H9 (cell line): ENCODE measurements at regions not wholly inside any gene's neighbourhood (a gene's known extent, or its start where the extent isn't known, plus 50 kb on each side); places are given as distances from the start of the nearest gene placed in this dataset.

Experiments
- DNase-seq: peaks from one replicate; pipeline ENCODE4 v3.0.0-alpha.2; 2017
- H2AFZ ChIP-seq: one replicate; pipeline ENCODE4 v1.6.1; 2013; ENCODE audit warnings: mild to moderate bottlenecking, low read length, control low read depth, moderate library complexity
- H2AK5ac ChIP-seq: 2 replicates; pipeline ENCODE4 v1.6.1; 2013; ENCODE audit warnings: low read length, control low read depth, mixed read lengths; ENCODE audit not compliant: insufficient read length
- H2BK120ac ChIP-seq: one replicate; pipeline ENCODE4 v1.6.1; 2013; ENCODE audit warnings: low read depth, mild to moderate bottlenecking, low read length, control low read depth, inconsistent platforms; ENCODE audit not compliant: poor library complexity, severe bottlenecking
- H2BK12ac ChIP-seq: 2 replicates; pipeline ENCODE4 v1.6.1; 2013; ENCODE audit warnings: low read length, control low read depth, mixed read lengths, low read depth; ENCODE audit not compliant: insufficient read length
- H2BK15ac ChIP-seq: 2 replicates; pipeline ENCODE4 v1.6.1; 2013; ENCODE audit warnings: low read depth, low read length, control low read depth
- H2BK20ac ChIP-seq: one replicate; pipeline ENCODE4 v1.6.1; 2013; ENCODE audit warnings: low read depth, mild to moderate bottlenecking, low read length, control low read depth, inconsistent platforms; ENCODE audit not compliant: poor library complexity, severe bottlenecking
- H2BK5ac ChIP-seq: 2 replicates; pipeline ENCODE4 v1.6.1; 2013; ENCODE audit warnings: low read length, control low read depth, mixed read lengths; ENCODE audit not compliant: insufficient read length
- H3K14ac ChIP-seq: 2 replicates; pipeline ENCODE4 v1.6.1; 2013; ENCODE audit warnings: low read length, control low read depth; ENCODE audit not compliant: insufficient read depth
- H3K18ac ChIP-seq: 2 replicates; pipeline ENCODE4 v1.6.1; 2013; ENCODE audit warnings: low read depth, mild to moderate bottlenecking, mixed read lengths, low read length, control low read depth; ENCODE audit not compliant: insufficient read length
- H3K23ac ChIP-seq: 2 replicates; pipeline ENCODE4 v1.6.1; 2013; ENCODE audit warnings: low read length, control low read depth, mixed read lengths, low read depth; ENCODE audit not compliant: insufficient read length
- H3K23me2 ChIP-seq: 2 replicates; pipeline ENCODE4 v1.6.1; 2013; ENCODE audit warnings: low read depth, mild to moderate bottlenecking, mixed read lengths, low read length, control low read depth; ENCODE audit not compliant: insufficient read length, poor library complexity, severe bottlenecking
- H3K27ac ChIP-seq: 2 replicates; pipeline ENCODE4 v1.5.1; 2013; ENCODE audit warnings: low read length, control low read depth, mixed read lengths, low read depth; ENCODE audit not compliant: insufficient read length
- H3K27me3 ChIP-seq: 2 replicates; pipeline ENCODE4 v1.6.1; 2013; ENCODE audit warnings: low read length, control low read depth, inconsistent platforms; ENCODE audit not compliant: insufficient read depth
- H3K4ac ChIP-seq: 2 replicates; pipeline ENCODE4 v1.6.1; 2013; ENCODE audit warnings: low read depth, mild to moderate bottlenecking, control low read depth, inconsistent platforms, low read length, moderate library complexity
- H3K4me1 ChIP-seq: 2 replicates; pipeline ENCODE4 v1.6.1; 2013; ENCODE audit warnings: low read length, control low read depth, inconsistent platforms; ENCODE audit not compliant: insufficient read depth
- H3K4me2 ChIP-seq: 2 replicates; pipeline ENCODE4 v1.6.1; 2013; ENCODE audit warnings: low read length, control low read depth, mixed read lengths; ENCODE audit not compliant: insufficient read length, insufficient read depth
- H3K56ac ChIP-seq: 2 replicates; pipeline ENCODE4 v1.6.1; 2013; ENCODE audit warnings: low read depth, mild to moderate bottlenecking, mixed read lengths, low read length, control low read depth; ENCODE audit not compliant: insufficient read length
- H3K79me1 ChIP-seq: 2 replicates; pipeline ENCODE4 v1.6.1; 2013; ENCODE audit warnings: low read depth, mild to moderate bottlenecking, moderate library complexity, low read length, control low read depth, inconsistent platforms; ENCODE audit not compliant: insufficient read depth, poor library complexity, severe bottlenecking
- H3K79me2 ChIP-seq: 2 replicates; pipeline ENCODE4 v1.6.1; 2013; ENCODE audit warnings: low read length, control low read depth, inconsistent platforms; ENCODE audit not compliant: insufficient read depth
- H3K9ac ChIP-seq: 2 replicates; pipeline ENCODE4 v1.6.1; 2013; ENCODE audit warnings: low read length, control low read depth, mixed read lengths; ENCODE audit not compliant: insufficient read length; ENCODE audit errors: extremely low read depth
- H3K9me3 ChIP-seq: one replicate; pipeline ENCODE4 v1.6.1; 2013; ENCODE audit warnings: low read depth, low read length, inconsistent platforms; ENCODE audit not compliant: control insufficient read depth
- H3T11ph ChIP-seq: one replicate; pipeline ENCODE4 v1.6.1; 2013; ENCODE audit warnings: mild to moderate bottlenecking, low read length, control low read depth, inconsistent platforms
- H4K20me1 ChIP-seq: one replicate; pipeline ENCODE4 v1.6.1; 2013; ENCODE audit not compliant: control insufficient read depth, insufficient read length, insufficient read depth
- H4K5ac ChIP-seq: 2 replicates; pipeline ENCODE4 v1.6.1; 2013; ENCODE audit warnings: low read depth, mild to moderate bottlenecking, mixed read lengths, low read length, control low read depth; ENCODE audit not compliant: insufficient read length
- H4K8ac ChIP-seq: replicated peaks from 2 replicates; pipeline ENCODE4 v1.6.1; 2013; ENCODE audit warnings: low read length, control low read depth, mixed read lengths, low read depth; ENCODE audit not compliant: insufficient read length
- H4K91ac ChIP-seq: 2 replicates; pipeline ENCODE4 v1.6.1; 2013; ENCODE audit warnings: low read depth, mild to moderate bottlenecking, moderate library complexity, mixed read lengths, low read length, control low read depth; ENCODE audit not compliant: insufficient read length
- H3K27ac Mint-ChIP-seq, 3 experiments: 2 replicates in 2 of 3; 3 replicates in 1 of 3; pipeline ENCODE4 v1.8.0; 2020 to 2021; ENCODE audit warnings: mixed read lengths in 3 of 3, mild to moderate bottlenecking in 1 of 3, moderate library complexity in 1 of 3
- H3K27me3 Mint-ChIP-seq: 2 replicates; pipeline ENCODE4 v1.8.0; 2021; ENCODE audit warnings: low read depth, mild to moderate bottlenecking, moderate library complexity, mixed read lengths
- H3K36me3 Mint-ChIP-seq, 3 experiments: 2 replicates in 2 of 3; 3 replicates in 1 of 3; pipeline ENCODE4 v1.8.0; 2020 to 2021; ENCODE audit warnings: low read depth in 3 of 3, mixed read lengths in 3 of 3; ENCODE audit not compliant: insufficient read depth in 1 of 3
- H3K4me1 Mint-ChIP-seq, 2 experiments: 2 replicates each; pipeline ENCODE4 v1.8.0; 2020; ENCODE audit warnings: mixed read lengths in 2 of 2
- H3K4me3 Mint-ChIP-seq, 2 experiments: 2 replicates in 1 of 2; 3 replicates in 1 of 2; pipeline ENCODE4 v1.8.0; 2020 to 2021; ENCODE audit warnings: mild to moderate bottlenecking in 2 of 2, mixed read lengths in 2 of 2, moderate library complexity in 1 of 2
- H3K9me3 Mint-ChIP-seq, 2 experiments: 2 replicates in 1 of 2; 3 replicates in 1 of 2; pipeline ENCODE4 v1.8.0; 2020; ENCODE audit warnings: mild to moderate bottlenecking in 2 of 2, mixed read lengths in 2 of 2, moderate library complexity in 1 of 2
- TF ChIP-seq, protein P1 (sequence below): fragments of 200-600 bp; sonication (generic); conservative IDR thresholded peaks from 3 replicates; pipeline ENCODE4 v1.8.0; 2021; ENCODE audit warnings: antibody characterized with exemption, mild to moderate bottlenecking

DNA sequence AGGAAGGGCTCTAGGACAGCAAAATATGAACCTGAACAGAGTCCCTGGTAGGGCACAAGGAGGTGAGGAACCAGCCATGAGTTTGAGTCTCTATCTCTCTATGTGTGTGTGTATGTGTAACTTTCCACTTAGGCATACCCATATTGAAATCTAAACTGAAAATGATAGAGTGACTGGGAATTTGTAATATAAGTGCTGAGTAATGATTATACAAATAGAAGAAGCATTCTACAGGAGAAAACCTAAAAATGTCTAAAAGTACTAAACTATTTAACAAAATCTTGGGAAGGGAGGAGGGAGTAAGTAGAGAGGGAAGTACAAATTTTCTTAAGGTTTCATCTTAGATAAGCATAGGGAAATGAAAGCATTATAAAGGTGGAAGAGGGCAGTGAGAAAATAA is 97.1 kb upstream of the ZC3H12C start:
- Histone ChIP-seq H2BK12ac (no peak overlapping the region), H3K56ac (no peak overlapping the region), H3K27ac (no peak overlapping the region), H3K23ac (no peak overlapping the region), H4K91ac (no peak overlapping the region), H2BK120ac (no peak overlapping the region), H4K5ac (no peak overlapping the region), H3K79me1 (no peaks in the 10 kb centered on the region), H3K4me2 (no peak overlapping the region), H3K79me2 (no peaks in the 10 kb centered on the region), H3K23me2 (no peaks in the 10 kb centered on the region), H3K4ac (no peak overlapping the region), H2AK5ac (no peak overlapping the region), H4K20me1 (no peaks in the 10 kb centered on the region), H2AFZ (no peak overlapping the region), H3K4me1 (no peaks in the 10 kb centered on the region), H2BK15ac (no peak overlapping the region), H2BK20ac (no peak overlapping the region), H3K27me3 (no peaks in the 10 kb centered on the region), H3K9ac (no peak overlapping the region), H4K8ac (no peak overlapping the region), H2BK5ac (no peak overlapping the region), H3K9me3 (no peaks in the 10 kb centered on the region), H3T11ph (no peak overlapping the region), H3K18ac (no peak overlapping the region), H3K14ac (no peak overlapping the region)
- H3K27me3 Mint-ChIP-seq: no peaks in the 10 kb centered on the region
- H3K9me3 Mint-ChIP-seq: no peaks in the 10 kb centered on the region
- TF ChIP-seq, protein P1, sequence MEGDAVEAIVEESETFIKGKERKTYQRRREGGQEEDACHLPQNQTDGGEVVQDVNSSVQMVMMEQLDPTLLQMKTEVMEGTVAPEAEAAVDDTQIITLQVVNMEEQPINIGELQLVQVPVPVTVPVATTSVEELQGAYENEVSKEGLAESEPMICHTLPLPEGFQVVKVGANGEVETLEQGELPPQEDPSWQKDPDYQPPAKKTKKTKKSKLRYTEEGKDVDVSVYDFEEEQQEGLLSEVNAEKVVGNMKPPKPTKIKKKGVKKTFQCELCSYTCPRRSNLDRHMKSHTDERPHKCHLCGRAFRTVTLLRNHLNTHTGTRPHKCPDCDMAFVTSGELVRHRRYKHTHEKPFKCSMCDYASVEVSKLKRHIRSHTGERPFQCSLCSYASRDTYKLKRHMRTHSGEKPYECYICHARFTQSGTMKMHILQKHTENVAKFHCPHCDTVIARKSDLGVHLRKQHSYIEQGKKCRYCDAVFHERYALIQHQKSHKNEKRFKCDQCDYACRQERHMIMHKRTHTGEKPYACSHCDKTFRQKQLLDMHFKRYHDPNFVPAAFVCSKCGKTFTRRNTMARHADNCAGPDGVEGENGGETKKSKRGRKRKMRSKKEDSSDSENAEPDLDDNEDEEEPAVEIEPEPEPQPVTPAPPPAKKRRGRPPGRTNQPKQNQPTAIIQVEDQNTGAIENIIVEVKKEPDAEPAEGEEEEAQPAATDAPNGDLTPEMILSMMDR: no peak
- no peak overlapping the region for H3K4me3 Mint-ChIP-seq
- H3K4me1 Mint-ChIP-seq: no peaks in the 10 kb centered on the region
- H3K36me3 Mint-ChIP-seq: no peaks in the 10 kb centered on the region
- no peak for DNase-seq
- no peak overlapping the region for H3K27ac Mint-ChIP-seq
